Type B pancreatic cell (in vitro differentiated cells): ENCODE measurements at regions not wholly inside any gene's neighbourhood (a gene's known extent, or its start where the extent isn't known, plus 50 kb on each side); places are given as distances from the start of the nearest gene placed in this dataset.

ENCODE experiments used
- DNase-seq: peaks from one replicate; pipeline ENCODE4 v3.0.0; 2021; ENCODE audit warnings: mixed read lengths; ENCODE audit not compliant: unreplicated experiment; ENCODE audit errors: extremely low spot score
- H3K27ac Mint-ChIP-seq: 2 replicates; pipeline ENCODE4 v1.8.0; 2021; ENCODE audit warnings: mild to moderate bottlenecking, mixed read lengths
- H3K27me3 Mint-ChIP-seq: 2 replicates; pipeline ENCODE4 v1.8.0; 2021; ENCODE audit warnings: mixed read lengths
- H3K36me3 Mint-ChIP-seq: 2 replicates; pipeline ENCODE4 v1.8.0; 2021; ENCODE audit warnings: mixed read lengths
- H3K4me1 Mint-ChIP-seq: one replicate; pipeline ENCODE4 v1.8.0; 2021; ENCODE audit warnings: mixed read lengths; ENCODE audit not compliant: unreplicated experiment
- H3K4me3 Mint-ChIP-seq: 2 replicates; pipeline ENCODE4 v1.8.0; 2021; ENCODE audit warnings: mild to moderate bottlenecking, mixed read lengths
- H3K9me3 Mint-ChIP-seq: 2 replicates; pipeline ENCODE4 v1.8.0; 2021; ENCODE audit warnings: mixed read lengths
- TF ChIP-seq, protein P1 (sequence below): fragments of 200-600 bp; sonication (generic); conservative IDR thresholded peaks from 2 replicates; pipeline ENCODE4 v1.5.0; 2021; ENCODE audit warnings: antibody characterized with exemption, mild to moderate bottlenecking

- no peak overlapping the region for H3K27ac Mint-ChIP-seq
- no peak overlapping the region for H3K4me3 Mint-ChIP-seq
- H3K4me1 Mint-ChIP-seq: peaks cover 26% of the 10 kb centered on the region
- no peaks in the 10 kb centered on the region for H3K27me3 Mint-ChIP-seq
- DNase-seq: no peak
- no peaks in the 10 kb centered on the region for H3K36me3 Mint-ChIP-seq
- TF ChIP-seq, protein P1, sequence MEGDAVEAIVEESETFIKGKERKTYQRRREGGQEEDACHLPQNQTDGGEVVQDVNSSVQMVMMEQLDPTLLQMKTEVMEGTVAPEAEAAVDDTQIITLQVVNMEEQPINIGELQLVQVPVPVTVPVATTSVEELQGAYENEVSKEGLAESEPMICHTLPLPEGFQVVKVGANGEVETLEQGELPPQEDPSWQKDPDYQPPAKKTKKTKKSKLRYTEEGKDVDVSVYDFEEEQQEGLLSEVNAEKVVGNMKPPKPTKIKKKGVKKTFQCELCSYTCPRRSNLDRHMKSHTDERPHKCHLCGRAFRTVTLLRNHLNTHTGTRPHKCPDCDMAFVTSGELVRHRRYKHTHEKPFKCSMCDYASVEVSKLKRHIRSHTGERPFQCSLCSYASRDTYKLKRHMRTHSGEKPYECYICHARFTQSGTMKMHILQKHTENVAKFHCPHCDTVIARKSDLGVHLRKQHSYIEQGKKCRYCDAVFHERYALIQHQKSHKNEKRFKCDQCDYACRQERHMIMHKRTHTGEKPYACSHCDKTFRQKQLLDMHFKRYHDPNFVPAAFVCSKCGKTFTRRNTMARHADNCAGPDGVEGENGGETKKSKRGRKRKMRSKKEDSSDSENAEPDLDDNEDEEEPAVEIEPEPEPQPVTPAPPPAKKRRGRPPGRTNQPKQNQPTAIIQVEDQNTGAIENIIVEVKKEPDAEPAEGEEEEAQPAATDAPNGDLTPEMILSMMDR: no peak
- no peaks in the 10 kb centered on the region for H3K9me3 Mint-ChIP-seq
These were observed 321.5 kb downstream of the RND3 start for GRCh38 chr2:150165988-150166312.

DNA sequence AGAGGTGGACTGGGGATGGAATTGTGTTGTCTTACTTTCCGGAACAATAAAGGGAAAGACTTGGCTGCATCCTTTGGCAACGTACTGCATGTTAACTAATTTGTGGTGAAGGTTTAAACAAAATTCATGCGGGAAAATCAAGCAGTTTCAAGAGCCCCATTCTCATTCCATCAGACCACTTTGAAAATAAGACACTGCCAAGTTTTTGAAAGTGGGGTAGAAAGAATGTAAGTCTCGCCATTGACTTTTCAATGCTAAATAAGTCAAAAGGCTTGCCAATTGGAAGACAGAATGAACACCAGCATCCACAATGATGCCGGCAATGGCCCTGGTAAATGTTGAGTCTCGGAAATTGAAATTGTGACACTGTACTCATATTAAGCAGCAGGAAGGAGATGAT is 322.0 kb downstream of the RND3 start:
- H3K4me3 Mint-ChIP-seq: no peak overlapping the region
- no peaks in the 10 kb centered on the region for H3K36me3 Mint-ChIP-seq
- H3K27ac Mint-ChIP-seq: no peak overlapping the region
- H3K4me1 Mint-ChIP-seq: peaks cover 26% of the 10 kb centered on the region
- no peaks in the 10 kb centered on the region for H3K27me3 Mint-ChIP-seq
- TF ChIP-seq, protein P1: no peak
- no peaks in the 10 kb centered on the region for H3K9me3 Mint-ChIP-seq
- no peak for DNase-seq

GRCh38 chr2:150162241-150162942 is 325.1 kb downstream of the RND3 start:
- no peaks in the 10 kb centered on the region for H3K27me3 Mint-ChIP-seq
- TF ChIP-seq, protein P1: no peak
- H3K4me1 Mint-ChIP-seq: peaks cover 33% of the 10 kb centered on the region
- no peaks in the 10 kb centered on the region for H3K9me3 Mint-ChIP-seq
- DNase-seq: no peak
- H3K4me3 Mint-ChIP-seq: no peak overlapping the region
- no peaks in the 10 kb centered on the region for H3K36me3 Mint-ChIP-seq
- H3K27ac Mint-ChIP-seq: no peak overlapping the region

- H3K36me3 Mint-ChIP-seq: no peaks in the 10 kb centered on the region
- H3K27me3 Mint-ChIP-seq: no peaks in the 10 kb centered on the region
- H3K9me3 Mint-ChIP-seq: no peaks in the 10 kb centered on the region
- H3K27ac Mint-ChIP-seq: no peak overlapping the region
- TF ChIP-seq, protein P1: no peak
- peaks cover 36% of the 10 kb centered on the region for H3K4me1 Mint-ChIP-seq
- no peak for DNase-seq
- H3K4me3 Mint-ChIP-seq: no peak overlapping the region
These were observed 327.4 kb downstream of the RND3 start for GRCh38 chr2:150160058-150160457.

DNA sequence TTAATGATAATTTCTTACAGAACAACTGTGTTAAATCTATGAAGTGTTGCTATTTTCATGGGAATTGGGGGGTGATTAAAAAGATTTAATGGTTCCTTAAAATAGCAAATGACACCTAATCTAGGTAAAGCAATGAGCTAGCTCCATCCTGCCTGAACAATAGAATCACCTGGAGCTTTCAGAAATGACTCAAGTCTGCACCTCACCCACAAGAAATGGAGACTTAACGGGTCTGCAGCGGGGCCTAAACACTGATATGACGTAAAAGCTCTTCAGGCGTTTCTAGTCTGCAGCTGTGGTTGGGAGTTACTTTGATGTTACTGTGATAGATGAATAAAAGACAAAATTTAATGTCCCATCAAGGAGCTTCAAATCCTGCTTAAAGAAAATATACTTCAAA is 328.2 kb downstream of the RND3 start:
- Mint-ChIP-seq H3K4me3 (no peak overlapping the region), H3K36me3 (no peaks in the 10 kb centered on the region), H3K9me3 (no peaks in the 10 kb centered on the region), H3K27me3 (no peaks in the 10 kb centered on the region), H3K27ac (no peak overlapping the region), H3K4me1 (peaks cover 36% of the 10 kb centered on the region)
- TF ChIP-seq, protein P1: no peak
- no peak for DNase-seq

- TF ChIP-seq, protein P1: no peak
- H3K36me3 Mint-ChIP-seq: no peaks in the 10 kb centered on the region
- H3K27me3 Mint-ChIP-seq: no peaks in the 10 kb centered on the region
- H3K4me1 Mint-ChIP-seq: peaks cover 22% of the 10 kb centered on the region
- no peak for DNase-seq
- peak overlapping the region; percentile 13 for H3K27ac Mint-ChIP-seq
- H3K9me3 Mint-ChIP-seq: no peaks in the 10 kb centered on the region
- no peak overlapping the region for H3K4me3 Mint-ChIP-seq
These were observed 330.6 kb downstream of the RND3 start for GRCh38 chr2:150156876-150157275.
